Upper lobe of left lung (tissue), 4 donors: ENCODE measurements at regions not wholly inside any gene's neighbourhood (a gene's known extent, or its start where the extent isn't known, plus 50 kb on each side); places are given as distances from the start of the nearest gene placed in this dataset.

Experiments used
- POLR2A ChIP-seq, 4 donors: fragments of 450-650 bp; IDR thresholded peaks; one replicate each; pipeline ENCODE4 v1.5.1; 2016 to 2017; ENCODE audit warnings: antibody characterized with exemption in 4 of 4, mild to moderate bottlenecking in 2 of 4
- TF ChIP-seq, protein P1 (sequence below), 6 experiments: fragments of 450-650 bp in 4 of 6; fragments of 200-600 bp in 2 of 6; sonication (generic) in 2 of 6; IDR thresholded peaks; one replicate each; pipeline ENCODE4 v1.5.1; 2016 to 2019; ENCODE audit warnings: antibody characterized with exemption in 6 of 6

DNA sequence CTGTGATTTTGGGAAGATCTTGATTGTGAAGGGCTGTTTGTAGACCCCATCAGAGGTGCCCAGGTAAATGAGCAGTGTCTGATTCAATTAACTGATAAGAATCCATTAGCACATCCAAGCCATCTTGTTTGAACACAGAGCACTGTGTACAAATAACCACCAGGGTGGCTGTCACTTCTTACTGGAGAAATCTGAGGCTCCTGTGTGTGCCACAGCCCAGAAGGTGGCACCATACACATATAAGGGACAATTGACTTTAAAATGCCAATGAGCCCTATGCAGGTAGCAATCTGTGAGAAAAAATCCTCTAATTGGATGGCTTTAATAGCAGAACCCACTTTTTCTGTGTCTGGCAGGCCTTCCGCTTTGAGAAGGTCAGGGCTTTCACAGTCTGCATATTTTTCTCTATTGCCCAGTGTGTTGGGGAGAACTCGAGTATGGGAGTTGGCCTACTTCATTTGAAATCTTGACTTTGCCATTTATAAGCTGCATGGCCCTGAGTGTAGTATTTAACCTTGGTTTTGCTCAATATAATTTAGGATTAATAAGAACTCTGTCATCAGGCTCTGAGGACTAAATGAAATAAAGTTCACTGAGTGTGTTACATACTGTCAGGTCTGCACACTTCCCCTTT, 517.4 kb downstream of the CCSER2 start:
- no peak for TF ChIP-seq POLR2A (IDR thresholded peaks at IDR 0.05)
- TF ChIP-seq, protein P1, sequence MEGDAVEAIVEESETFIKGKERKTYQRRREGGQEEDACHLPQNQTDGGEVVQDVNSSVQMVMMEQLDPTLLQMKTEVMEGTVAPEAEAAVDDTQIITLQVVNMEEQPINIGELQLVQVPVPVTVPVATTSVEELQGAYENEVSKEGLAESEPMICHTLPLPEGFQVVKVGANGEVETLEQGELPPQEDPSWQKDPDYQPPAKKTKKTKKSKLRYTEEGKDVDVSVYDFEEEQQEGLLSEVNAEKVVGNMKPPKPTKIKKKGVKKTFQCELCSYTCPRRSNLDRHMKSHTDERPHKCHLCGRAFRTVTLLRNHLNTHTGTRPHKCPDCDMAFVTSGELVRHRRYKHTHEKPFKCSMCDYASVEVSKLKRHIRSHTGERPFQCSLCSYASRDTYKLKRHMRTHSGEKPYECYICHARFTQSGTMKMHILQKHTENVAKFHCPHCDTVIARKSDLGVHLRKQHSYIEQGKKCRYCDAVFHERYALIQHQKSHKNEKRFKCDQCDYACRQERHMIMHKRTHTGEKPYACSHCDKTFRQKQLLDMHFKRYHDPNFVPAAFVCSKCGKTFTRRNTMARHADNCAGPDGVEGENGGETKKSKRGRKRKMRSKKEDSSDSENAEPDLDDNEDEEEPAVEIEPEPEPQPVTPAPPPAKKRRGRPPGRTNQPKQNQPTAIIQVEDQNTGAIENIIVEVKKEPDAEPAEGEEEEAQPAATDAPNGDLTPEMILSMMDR (IDR thresholded peaks at IDR 0.05), result peak in 2 of 6 experiments; percentile 43 to 58
